ENCODE measurements at regions not wholly inside any gene's neighbourhood (a gene's known extent, or its start where the extent isn't known, plus 50 kb on each side); places are given as distances from the start of the nearest gene placed in this dataset.

- no peak for TF ChIP-seq CTCF (IDR thresholded peaks at IDR 0.05)
- ATAC-seq (no peak), DNase-seq (no peak)
- intact Hi-C loops (cut with micrococcal nuclease), result no loop called here
- Mint-ChIP-seq H3K27me3 (peaks cover 2% of the 10 kb centered on the region), H3K4me1 (ENCODE audit: low read depth) (no peaks in the 10 kb centered on the region), H3K4me3 (no peak overlapping the region), H3K27ac (no peak overlapping the region), H3K9me3 (no peaks in the 10 kb centered on the region), H3K36me3 (ENCODE audit: low read depth) (no peaks in the 10 kb centered on the region)
- ChIA-PET CTCF (no interaction called here), POLR2A (no interaction called here)
These were observed 57.6 kb upstream of the ABI3BP start for GRCh38 chr3:101050866-101051265.

- peaks cover 4% of the 10 kb centered on the region for H3K27me3 Mint-ChIP-seq
- no peak overlapping the region for H3K4me3 Mint-ChIP-seq
- ATAC-seq (no peak), DNase-seq (no peak)
- no peaks in the 10 kb centered on the region for H3K4me1 Mint-ChIP-seq (ENCODE audit: low read depth)
- H3K36me3 Mint-ChIP-seq (ENCODE audit: low read depth), result no peaks in the 10 kb centered on the region
- no peak overlapping the region for H3K27ac Mint-ChIP-seq
- intact Hi-C loops (cut with micrococcal nuclease), result no loop called here
- ChIA-PET CTCF (no interaction called here), POLR2A (no interaction called here)
- no peak for TF ChIP-seq CTCF (IDR thresholded peaks at IDR 0.05)
- H3K9me3 Mint-ChIP-seq, result no peaks in the 10 kb centered on the region
These were observed 56.8 kb upstream of the ABI3BP start for GRCh38 chr3:101050046-101050445.

GRCh38 chr3:101049532-101049931, 56.3 kb upstream of the ABI3BP start:
- ATAC-seq (no peak), DNase-seq (no peak)
- intact Hi-C loops (cut with micrococcal nuclease), result no loop called here
- ChIA-PET POLR2A (no interaction called here), CTCF (no interaction called here)
- H3K4me1 Mint-ChIP-seq (ENCODE audit: low read depth), result no peaks in the 10 kb centered on the region
- H3K4me3 Mint-ChIP-seq, result no peak overlapping the region
- peaks cover 6% of the 10 kb centered on the region for H3K27me3 Mint-ChIP-seq
- TF ChIP-seq CTCF (IDR thresholded peaks at IDR 0.05), result no peak
- no peak overlapping the region for H3K27ac Mint-ChIP-seq
- no peaks in the 10 kb centered on the region for H3K36me3 Mint-ChIP-seq (ENCODE audit: low read depth)
- no peaks in the 10 kb centered on the region for H3K9me3 Mint-ChIP-seq

GRCh38 chr3:101043687-101044078, 50.5 kb upstream of the ABI3BP start:
- POLR2A ChIA-PET, result no interaction called here
- Mint-ChIP-seq H3K27me3 (peaks cover 17% of the 10 kb centered on the region), H3K27ac (no peak overlapping the region), H3K9me3 (no peaks in the 10 kb centered on the region), H3K36me3 (ENCODE audit: low read depth) (no peaks in the 10 kb centered on the region), H3K4me1 (ENCODE audit: low read depth) (no peaks in the 10 kb centered on the region), H3K4me3 (no peak overlapping the region)
- TF ChIP-seq CTCF (IDR thresholded peaks at IDR 0.05), result no peak
- DNase-seq (no peak), ATAC-seq (no peak)
- intact Hi-C loops (cut with micrococcal nuclease), result no loop called here
- CTCF ChIA-PET, result no interaction called here

- Mint-ChIP-seq H3K4me1 (ENCODE audit: low read depth) (no peaks in the 10 kb centered on the region), H3K27ac (no peak overlapping the region), H3K36me3 (ENCODE audit: low read depth) (no peaks in the 10 kb centered on the region), H3K9me3 (no peaks in the 10 kb centered on the region), H3K27me3 (peaks cover 17% of the 10 kb centered on the region), H3K4me3 (no peak overlapping the region)
- TF ChIP-seq CTCF (IDR thresholded peaks at IDR 0.05), result no peak
- intact Hi-C loops (cut with micrococcal nuclease), result no loop called here
- DNase-seq (no peak), ATAC-seq (no peak)
- ChIA-PET CTCF (no interaction called here), POLR2A (no interaction called here)
These were observed 49.9 kb upstream of the ABI3BP start for GRCh38 chr3:101042996-101043686.
